C4-2B (cell line): ENCODE measurements at regions not wholly inside any gene's neighbourhood (a gene's known extent, or its start where the extent isn't known, plus 50 kb on each side); places are given as distances from the start of the nearest gene placed in this dataset.

Experiments used
- H3K27ac ChIP-seq: fragments of 450-650 bp; 2 replicates; pipeline ENCODE4 v1.5.1; 2017
- CTCF ChIP-seq: fragments of 450-650 bp; conservative IDR thresholded peaks from 2 replicates; pipeline ENCODE4 v1.5.1; 2017; ENCODE audit warnings: mild to moderate bottlenecking
- ZFX ChIP-seq: fragments of 450-650 bp; IDR thresholded peaks from 2 replicates; pipeline ENCODE4 v1.6.1; 2017

DNA sequence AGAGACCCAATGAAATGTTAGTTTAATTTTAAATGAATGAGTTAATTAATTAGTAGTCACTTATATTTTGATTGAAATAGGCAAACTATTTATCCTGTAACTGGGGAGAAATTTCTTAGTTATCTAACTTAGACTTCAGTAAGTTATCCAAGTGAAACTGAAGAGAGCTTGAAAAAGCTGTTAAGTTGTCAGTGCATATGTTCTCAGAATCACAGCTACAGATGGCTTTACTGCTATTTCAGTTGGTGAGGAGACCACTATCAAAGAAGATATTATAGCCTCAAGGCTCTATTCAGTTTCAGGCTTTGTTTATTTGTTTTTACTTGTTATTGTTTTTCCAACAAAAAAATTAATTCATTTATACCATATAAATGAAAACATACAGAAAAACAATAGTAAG is 404.1 kb downstream of the C6orf118 start:
- TF ChIP-seq ZFX: no peak
- TF ChIP-seq CTCF: no peak
- no peak overlapping the region for H3K27ac ChIP-seq

GRCh38 chr6:164898412-164898811 is 411.0 kb downstream of the C6orf118 start:
- TF ChIP-seq CTCF (no peak), ZFX (no peak)
- no peak overlapping the region for H3K27ac ChIP-seq

DNA sequence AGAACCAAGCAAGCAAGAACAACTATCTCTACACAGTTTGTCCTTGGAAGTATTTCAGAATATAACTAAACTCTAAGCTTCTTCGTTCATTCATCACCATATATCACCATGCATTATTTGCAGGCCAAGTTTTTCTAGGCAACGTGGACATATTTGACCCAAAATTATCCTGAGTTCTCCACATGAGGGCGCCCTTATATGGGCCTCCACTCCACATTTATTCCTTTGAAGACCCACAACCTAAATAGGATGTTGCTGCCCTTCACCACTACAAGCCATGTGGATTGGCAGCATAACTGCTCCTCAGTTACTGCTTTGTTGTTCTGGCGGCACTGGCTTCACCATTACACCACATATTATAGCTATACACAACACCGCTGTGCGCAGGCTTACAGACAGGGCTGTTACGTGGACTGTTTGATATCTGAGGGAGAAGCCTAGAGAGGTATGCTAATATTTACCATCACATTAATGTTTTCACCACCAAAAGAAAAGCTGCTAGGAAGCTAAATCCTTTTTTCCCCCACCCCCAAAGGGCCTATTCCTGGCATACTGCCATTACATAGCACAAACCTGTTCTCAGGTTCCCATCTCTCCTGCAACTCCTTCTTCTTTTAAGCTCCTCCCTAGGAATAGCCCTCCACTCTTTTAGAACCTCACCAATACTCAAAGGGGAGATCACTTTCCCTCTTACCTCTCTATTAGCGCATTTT is 411.7 kb downstream of the C6orf118 start:
- H3K27ac ChIP-seq: no peak overlapping the region
- TF ChIP-seq ZFX (no peak), CTCF (peak; percentile 44)

GRCh38 chr6:164889980-164890379 is 419.4 kb downstream of the C6orf118 start:
- no peak overlapping the region for H3K27ac ChIP-seq
- TF ChIP-seq CTCF: no peak
- TF ChIP-seq ZFX: no peak

DNA sequence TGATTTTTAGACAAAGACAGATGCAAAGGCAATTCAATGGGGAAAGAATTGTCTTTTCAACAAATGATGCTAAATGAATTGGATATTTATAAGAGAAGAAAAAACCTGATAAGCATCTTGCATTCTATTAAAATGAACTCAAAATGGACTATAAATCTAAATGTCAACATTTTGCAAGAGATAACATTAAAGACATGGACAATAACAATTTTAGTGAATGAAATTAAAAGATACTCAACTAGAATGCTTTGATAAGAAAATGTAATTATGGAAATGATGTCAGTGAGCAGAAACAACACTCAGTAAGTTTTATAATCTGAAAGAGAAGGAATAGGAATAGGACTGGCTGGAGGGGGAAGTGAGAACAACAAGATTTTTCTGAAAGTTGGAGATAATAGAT is 421.7 kb downstream of the C6orf118 start:
- H3K27ac ChIP-seq: no peak overlapping the region
- TF ChIP-seq ZFX (no peak), CTCF (no peak)

DNA sequence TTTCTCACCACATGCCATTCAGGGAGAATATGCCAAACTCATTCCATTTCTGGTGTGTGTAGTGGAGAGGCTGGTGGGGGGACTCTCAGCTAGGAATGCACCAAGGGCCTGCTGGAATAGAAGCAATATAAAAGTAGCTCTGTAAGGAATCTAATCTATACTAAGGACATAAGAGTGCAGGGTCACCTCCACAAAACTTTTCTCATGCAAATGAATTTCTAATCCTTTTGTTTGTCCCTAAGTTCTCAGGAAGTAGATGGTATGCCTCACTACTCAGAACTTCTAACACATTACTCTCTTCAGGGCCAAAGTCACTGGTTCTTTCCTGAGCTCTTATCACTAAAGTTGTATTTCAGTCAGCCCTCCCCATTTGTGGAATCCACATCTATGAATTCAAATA is 427.2 kb downstream of the C6orf118 start:
- no peak overlapping the region for H3K27ac ChIP-seq
- TF ChIP-seq ZFX (no peak), CTCF (no peak)

GRCh38 chr6:164871783-164872182 is 437.6 kb downstream of the C6orf118 start:
- TF ChIP-seq CTCF (no peak), ZFX (no peak)
- no peak overlapping the region for H3K27ac ChIP-seq
